ENCODE measurements at regions not wholly inside any gene's neighbourhood (a gene's known extent, or its start where the extent isn't known, plus 50 kb on each side); places are given as distances from the start of the nearest gene placed in this dataset.

DNA sequence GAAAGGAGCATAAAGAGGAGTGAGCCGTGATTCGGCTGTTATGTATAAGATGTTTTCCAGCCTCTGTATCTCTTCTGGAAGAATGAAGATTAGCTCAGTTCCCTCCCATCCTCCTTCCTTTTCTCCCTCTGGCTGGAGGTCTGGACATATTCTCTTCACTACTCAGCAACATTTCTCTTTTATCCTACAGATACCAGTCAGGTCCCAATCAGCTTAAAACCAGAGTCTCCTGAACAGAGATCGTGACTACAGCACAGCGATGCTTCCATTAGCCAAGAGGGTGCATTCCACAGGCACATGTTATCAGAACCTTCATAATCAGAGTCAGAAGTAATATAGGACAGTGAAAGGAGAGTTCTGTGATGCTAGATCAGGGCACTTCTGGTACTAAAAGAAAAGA is 133.9 kb upstream of the SOX4 start:
- DNase-seq (ENCODE audit: extremely low read depth in 1 of 2, low read depth in 1 of 2): no peak

GRCh38 chr6:21461844-21462518 is 131.6 kb upstream of the SOX4 start:
- no peak for DNase-seq (ENCODE audit: extremely low read depth in 1 of 2, low read depth in 1 of 2)

DNA sequence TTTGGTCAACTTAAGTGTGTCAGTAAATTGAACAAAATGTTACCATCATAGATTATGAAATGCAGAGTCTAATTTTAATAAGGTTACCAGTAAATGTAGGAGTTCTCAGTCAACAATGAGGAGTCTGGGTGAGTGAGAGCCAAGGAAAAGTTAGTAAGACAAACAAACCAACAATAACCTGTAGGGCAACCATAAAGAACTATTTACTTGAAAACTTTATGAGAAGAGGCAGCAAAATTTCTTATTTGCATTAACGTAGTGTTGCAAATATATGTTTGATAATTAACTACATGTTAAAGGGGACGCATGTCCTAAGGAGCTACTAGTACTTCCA is 131.1 kb upstream of the SOX4 start:
- DNase-seq (ENCODE audit: extremely low read depth in 1 of 2, low read depth in 1 of 2): no peak

DNA sequence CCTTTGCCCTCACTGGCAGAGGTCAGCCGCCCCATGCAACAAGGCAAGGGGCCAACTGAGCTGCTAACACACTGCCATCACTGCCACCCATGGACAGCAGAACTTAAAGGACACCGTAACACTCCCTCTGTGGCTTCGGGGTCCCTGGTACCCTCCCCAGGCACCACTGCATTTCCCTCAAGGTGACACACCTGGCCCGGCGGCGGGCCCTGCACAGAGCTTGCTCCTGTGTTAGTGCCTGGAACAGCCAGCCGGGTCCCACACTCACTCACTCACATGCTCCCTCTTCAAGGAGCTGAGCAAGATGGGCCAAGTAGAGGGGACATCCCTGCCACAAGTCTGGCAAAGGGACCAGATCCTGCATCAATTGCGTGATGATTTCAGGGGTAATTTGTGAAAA is 126.5 kb upstream of the SOX4 start:
- no peak for DNase-seq (ENCODE audit: extremely low read depth in 1 of 2, low read depth in 1 of 2)

DNA sequence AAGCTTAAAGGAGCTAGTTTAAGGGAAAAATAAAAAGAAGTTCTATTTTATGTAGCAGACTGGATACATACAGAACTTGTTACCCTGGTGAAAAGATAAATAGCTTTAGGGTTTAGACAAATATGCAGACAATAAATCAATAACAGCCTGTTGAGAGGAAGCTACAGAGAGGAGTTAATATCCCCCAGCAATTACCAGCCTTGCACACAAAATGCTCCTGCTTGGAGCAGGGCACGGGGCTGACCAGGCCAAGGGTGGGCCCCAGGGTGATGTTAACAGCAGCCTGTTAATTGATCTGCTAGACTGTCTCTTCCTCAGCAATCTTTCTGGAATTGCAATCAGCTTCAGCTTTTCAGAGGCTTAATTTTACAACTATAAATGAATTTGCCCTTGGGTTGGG is 125.1 kb upstream of the SOX4 start:
- no peak for DNase-seq (ENCODE audit: extremely low read depth in 1 of 2, low read depth in 1 of 2)

GRCh38 chr6:21469213-21469612 is 124.3 kb upstream of the SOX4 start:
- no peak for DNase-seq (ENCODE audit: extremely low read depth in 1 of 2, low read depth in 1 of 2)

DNA sequence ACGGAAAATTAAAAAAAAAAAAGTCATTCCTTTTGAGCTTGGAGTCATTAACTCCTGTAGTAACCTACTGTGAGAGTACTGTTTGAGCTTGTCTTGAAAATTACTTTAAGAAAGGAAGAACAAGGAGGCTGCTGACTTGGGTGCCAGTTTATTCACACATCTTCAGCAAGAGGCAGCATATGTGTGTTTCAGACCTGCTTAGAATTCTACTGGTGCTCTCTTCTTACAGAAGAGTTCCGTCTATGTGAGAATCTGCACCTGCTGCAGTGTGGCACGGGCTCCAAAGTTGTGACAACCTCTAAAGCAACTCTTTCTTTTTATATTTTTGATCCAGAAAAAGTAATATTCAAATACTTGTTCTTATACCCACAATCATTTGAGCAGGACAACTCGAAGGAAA is 117.4 kb upstream of the SOX4 start:
- no peak for DNase-seq (ENCODE audit: extremely low read depth in 1 of 2, low read depth in 1 of 2)

DNA sequence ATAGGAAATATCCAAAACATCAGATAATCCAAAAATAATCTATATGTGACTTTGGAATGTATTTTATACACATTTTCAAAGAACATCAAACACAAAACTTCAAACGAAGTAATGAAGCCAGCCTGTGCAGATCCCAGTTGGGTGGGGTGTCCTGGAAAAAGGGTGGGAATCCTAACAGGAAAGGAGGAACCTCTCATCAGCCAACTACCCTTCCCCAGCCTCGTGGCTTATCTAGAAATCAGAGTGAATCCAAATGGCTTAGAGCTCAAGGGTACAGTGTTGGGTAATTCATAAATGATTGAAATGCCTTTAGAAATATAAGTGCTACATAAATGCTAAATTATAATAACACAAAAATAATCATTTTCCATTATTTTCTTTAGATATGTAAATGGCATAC is 115.1 kb upstream of the SOX4 start:
- DNase-seq (ENCODE audit: extremely low read depth in 1 of 2, low read depth in 1 of 2): no peak

DNA sequence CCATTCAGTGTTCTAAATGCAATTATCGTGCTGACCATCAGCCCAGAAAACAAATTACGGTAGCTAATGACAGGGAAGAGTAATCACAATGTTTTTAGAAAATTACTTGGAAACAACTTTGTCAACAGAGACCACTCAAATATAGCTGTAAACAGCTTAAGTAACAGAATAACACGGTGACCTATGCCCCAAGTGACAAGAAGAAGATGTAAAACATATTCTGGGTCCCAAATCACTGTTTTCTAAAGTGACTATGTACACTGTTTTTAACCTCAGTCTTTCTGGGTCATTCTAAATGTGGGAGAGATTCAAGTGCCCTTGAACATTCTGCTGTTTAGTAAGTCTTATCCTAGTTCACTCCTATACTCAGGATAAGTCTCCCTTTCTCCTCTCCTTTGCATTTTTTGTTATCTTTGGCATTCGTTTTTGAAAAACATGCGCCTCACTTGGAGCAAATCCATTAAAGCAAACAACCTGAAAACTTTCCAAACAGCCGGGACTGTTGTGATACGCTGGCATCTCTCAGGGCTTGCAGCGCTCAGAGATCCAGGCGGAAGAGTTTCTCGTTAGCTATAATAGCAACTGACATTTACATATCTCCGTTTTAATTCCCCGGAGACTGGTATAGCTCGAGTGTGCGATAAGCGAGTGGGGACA is 114.5 kb upstream of the SOX4 start:
- DNase-seq (ENCODE audit: extremely low read depth in 1 of 2, low read depth in 1 of 2): no peak

DNA sequence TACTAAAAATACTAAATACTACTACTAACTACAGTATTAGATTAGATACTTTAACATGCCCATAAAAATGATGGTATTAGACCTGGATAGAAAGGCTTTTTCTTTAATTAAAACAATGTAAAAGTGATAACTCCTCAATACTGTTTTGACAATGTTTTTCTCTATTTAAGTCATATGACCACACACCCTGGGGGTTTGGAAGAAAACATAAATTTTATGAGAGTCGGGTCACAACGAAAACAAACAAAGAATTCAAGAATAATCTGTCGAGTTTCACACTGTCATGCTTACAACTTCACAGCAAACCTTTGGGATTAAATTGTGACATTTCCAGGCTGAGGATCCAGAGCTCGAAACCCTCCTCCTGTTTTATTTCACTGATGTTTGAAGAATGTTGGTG is 107.4 kb upstream of the SOX4 start:
- DNase-seq (ENCODE audit: extremely low read depth in 1 of 2, low read depth in 1 of 2): no peak

GRCh38 chr6:21489826-21490225 is 103.7 kb upstream of the SOX4 start:
- DNase-seq (ENCODE audit: extremely low read depth in 1 of 2, low read depth in 1 of 2): no peak

DNA sequence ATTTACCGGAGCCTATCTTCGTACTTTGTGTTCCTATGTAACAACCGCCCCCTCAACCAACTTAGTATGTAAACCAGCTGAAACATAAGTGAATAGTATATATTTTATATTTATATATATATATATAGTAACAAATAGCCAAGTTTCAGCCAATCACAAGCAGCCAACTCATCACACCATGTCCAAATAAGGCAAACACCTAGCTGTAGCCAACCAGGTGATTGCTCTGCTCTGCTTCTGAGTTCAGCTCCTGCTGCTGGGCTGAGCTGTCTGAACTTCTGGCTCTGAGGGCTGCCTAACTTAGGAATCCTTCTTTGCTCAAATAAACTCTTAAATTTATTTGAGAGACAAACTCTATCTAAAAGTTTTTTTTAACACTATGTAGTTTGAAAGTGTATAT is 101.6 kb upstream of the SOX4 start:
- DNase-seq (ENCODE audit: extremely low read depth in 1 of 2, low read depth in 1 of 2): no peak

DNA sequence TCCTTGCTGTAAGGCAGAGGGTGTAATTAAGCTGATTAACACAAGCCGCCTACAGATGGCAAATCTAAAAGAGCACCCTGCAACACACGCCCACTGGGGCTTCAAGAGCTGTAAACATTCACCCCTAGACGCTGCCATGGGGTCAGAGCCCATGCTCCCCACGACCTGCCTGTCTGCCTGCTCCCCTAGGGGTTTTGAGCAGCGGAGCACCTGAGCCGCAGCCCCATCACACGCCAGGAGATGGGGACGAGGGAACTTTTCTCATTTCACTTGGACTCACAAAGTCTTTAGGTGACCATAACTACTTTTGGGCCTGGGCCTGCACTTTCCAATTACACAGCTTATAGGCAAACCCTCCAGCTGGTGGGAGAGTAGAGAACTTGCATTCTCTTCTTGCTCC is 99.0 kb upstream of the SOX4 start:
- no peak for DNase-seq (ENCODE audit: extremely low read depth in 1 of 2, low read depth in 1 of 2)

DNA sequence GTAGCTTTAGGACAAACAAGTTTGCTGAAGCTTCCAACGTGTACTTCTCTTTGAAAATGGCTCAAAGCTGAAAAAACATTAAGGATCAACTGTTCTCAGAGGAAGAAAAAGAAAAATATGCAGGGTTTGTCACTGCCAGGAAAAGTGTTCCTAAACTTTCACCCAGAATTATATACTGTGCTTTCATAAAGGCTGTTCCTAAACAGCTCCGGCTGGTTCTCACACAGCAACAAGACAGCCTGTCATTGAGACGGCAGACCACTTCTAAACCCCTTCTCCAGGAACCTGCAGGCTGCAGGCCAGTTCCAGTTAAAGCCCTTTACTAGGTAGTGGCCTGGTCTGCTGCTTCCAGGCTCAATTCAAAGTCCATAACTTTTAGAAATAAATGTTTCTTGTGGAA is 97.4 kb upstream of the SOX4 start:
- no peak for DNase-seq (ENCODE audit: extremely low read depth in 1 of 2, low read depth in 1 of 2)

GRCh38 chr6:21496706-21497105 is 96.8 kb upstream of the SOX4 start:
- DNase-seq (ENCODE audit: extremely low read depth in 1 of 2, low read depth in 1 of 2): no peak

DNA sequence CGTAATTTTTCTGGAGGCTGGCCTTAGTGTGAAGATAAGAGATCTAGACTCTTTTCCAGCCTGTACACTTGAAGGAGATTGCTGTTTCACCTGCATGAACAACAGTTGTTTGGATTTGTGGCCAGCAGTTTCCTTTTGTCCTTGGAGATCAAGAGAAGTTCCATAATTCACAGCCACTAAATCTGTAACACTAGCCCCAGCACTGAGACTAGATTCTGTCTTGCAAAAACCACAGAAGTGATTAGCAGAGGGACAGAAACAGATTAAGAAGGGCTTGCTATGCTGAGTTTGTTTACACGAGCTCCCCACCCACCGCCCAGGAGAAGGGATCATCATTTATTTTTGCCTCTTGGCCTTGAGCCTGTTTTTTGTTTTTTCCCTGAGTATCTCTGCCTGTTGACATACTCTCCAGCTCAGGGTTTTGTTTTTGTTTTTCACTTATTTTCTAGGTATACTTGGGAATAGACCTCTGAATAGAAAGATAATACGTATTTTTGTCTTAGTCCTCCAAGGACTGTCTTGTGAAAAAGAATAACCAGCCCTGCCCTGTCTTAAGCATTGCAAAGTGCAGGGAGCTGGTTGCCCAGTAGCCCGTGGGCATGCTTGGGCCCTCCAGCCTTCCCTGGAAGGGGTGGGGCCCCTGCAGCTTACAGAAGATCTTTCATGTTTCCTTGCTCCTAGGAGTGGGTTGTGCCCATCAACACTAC is 93.1 kb upstream of the SOX4 start:
- DNase-seq (ENCODE audit: extremely low read depth in 1 of 2, low read depth in 1 of 2): no peak

GRCh38 chr6:21501021-21501354 is 92.6 kb upstream of the SOX4 start:
- no peak for DNase-seq (ENCODE audit: extremely low read depth in 1 of 2, low read depth in 1 of 2)

DNA sequence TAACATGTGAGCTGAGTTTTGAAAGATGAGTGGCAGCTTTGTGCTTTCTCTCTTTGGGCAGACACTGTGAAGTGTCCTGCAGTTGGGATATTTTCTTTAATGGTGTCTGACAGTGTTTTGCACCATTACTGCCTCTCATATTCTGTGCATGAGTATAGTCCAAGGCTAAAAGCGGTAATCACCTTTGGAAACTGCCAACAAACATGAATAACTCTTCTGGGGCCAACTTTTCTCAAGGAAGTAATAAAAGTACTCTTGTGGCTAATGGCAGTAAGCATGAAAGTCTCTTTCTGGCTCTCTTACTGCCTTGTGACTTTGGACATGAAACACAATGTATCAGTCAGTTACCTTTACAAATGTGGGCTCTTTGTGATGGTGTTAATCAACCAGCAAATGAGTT is 91.7 kb upstream of the SOX4 start:
- DNase-seq (ENCODE audit: extremely low read depth in 1 of 2, low read depth in 1 of 2): no peak

- DNase-seq (ENCODE audit: extremely low read depth in 1 of 2, low read depth in 1 of 2): no peak
These were observed 90.9 kb upstream of the SOX4 start for GRCh38 chr6:21502682-21503081.

- DNase-seq (ENCODE audit: extremely low read depth in 1 of 2, low read depth in 1 of 2): no peak
These were observed 88.8 kb upstream of the SOX4 start for GRCh38 chr6:21504790-21505189.

DNA sequence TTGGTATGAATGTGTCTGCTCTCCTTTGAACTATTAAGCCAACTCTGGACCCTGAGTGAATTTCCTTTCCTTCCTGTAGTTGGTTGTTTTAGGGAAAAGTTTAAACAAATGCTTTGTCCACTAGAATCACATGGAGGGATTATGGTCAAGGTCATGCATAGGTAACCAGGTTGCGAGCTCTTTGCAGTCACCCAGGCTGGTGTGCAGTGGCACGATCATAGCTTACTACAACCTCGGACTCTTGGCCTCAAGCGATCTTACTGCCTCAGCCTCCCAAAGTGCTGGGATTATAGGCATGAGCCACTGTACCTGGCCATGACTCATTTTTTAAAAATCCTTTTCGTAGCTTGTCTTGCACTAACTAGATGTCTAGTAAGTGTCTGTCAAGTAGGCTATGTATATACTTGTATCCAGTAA is 88.0 kb upstream of the SOX4 start:
- DNase-seq (ENCODE audit: extremely low read depth in 1 of 2, low read depth in 1 of 2): no peak

DNA sequence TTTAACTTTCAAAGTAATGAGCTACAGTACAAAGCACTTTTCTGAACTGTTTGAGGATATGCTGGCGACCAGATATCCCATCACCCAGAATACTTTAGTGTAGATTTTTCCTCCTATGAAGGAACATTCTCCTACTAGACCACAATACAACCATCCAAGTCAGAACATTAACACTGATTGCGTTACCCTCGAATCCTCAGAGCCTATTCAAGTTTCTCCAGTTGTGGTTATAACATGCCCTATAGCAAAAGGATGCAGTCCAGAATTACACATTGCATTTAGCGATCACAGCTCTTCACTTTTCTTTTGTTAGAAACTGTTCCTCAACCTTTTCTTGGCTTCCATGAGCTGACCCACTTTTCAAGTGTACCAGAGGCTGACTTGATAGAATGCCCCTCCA is 87.4 kb upstream of the SOX4 start:
- DNase-seq (ENCODE audit: extremely low read depth in 1 of 2, low read depth in 1 of 2): no peak

GRCh38 chr6:21507811-21508210 is 85.7 kb upstream of the SOX4 start:
- DNase-seq (ENCODE audit: extremely low read depth in 1 of 2, low read depth in 1 of 2): no peak

All from stimulated activated CD8-positive, alpha-beta memory T cell treated with anti-CD3 and anti-CD28 coated beads, Interleukin-7, amount 100 ng/mL, for 48 hours (primary cell).